ENCODE measurements at regions not wholly inside any gene's neighbourhood (a gene's known extent, or its start where the extent isn't known, plus 50 kb on each side); places are given as distances from the start of the nearest gene placed in this dataset.

DNA sequence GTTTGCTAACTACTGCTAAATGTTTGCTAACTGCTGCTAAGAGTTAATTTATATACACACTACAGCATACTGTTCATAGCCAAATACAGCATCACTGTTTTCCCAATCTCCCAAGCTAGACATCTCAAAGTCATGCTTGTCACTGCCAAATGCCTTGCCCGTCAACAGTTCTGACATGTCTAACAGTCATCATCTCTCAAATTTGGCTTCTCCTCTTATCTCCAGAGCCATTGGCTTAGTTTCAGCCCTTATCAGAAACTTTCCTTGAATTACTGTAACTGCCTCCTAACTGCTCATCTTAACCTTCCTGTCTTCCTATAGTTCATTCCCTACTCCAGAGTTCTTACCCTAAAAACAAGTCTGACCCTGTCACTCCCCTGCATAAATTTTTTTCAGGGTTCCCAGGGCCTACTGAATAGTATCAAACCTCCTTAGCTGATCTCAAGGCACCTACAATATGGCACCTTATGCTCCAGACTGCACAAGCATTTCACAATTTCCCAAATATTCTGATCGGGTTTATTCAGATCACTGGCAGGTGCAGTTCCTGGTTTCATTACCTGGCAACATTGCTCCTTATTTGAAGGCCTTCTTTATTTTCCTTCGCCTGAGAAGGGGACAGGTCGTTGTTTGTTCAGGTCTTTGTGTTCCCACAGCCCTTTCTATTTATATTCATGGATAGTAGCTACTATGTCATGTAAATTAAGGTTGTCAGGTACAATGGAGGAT is 55.9 kb upstream of the ANKRD55 start:
- TF ChIP-seq, protein P1, sequence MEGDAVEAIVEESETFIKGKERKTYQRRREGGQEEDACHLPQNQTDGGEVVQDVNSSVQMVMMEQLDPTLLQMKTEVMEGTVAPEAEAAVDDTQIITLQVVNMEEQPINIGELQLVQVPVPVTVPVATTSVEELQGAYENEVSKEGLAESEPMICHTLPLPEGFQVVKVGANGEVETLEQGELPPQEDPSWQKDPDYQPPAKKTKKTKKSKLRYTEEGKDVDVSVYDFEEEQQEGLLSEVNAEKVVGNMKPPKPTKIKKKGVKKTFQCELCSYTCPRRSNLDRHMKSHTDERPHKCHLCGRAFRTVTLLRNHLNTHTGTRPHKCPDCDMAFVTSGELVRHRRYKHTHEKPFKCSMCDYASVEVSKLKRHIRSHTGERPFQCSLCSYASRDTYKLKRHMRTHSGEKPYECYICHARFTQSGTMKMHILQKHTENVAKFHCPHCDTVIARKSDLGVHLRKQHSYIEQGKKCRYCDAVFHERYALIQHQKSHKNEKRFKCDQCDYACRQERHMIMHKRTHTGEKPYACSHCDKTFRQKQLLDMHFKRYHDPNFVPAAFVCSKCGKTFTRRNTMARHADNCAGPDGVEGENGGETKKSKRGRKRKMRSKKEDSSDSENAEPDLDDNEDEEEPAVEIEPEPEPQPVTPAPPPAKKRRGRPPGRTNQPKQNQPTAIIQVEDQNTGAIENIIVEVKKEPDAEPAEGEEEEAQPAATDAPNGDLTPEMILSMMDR (conservative IDR thresholded peaks at IDR 0.05 in 1 of 2, IDR thresholded peaks at IDR 0.05 in 1 of 2; ENCODE audit: extremely low read depth in 1 of 2, insufficient read depth in 1 of 2, low read depth in 1 of 2, low read length in 2 of 2) = no peak
- TF ChIP-seq EZH2 (IDR thresholded peaks at IDR 0.05; ENCODE audit: borderline replicate concordance, low read length) = no peak

All from mammary epithelial cell (primary cell).